HFFc6 (cell line): ENCODE measurements at regions not wholly inside any gene's neighbourhood (a gene's known extent, or its start where the extent isn't known, plus 50 kb on each side); places are given as distances from the start of the nearest gene placed in this dataset.

Source experiments
- DNase-seq: peaks from one replicate; pipeline ENCODE4 v3.0.0-alpha.2; 2018
- H3K27ac Mint-ChIP-seq: 2 replicates; pipeline ENCODE4 v1.8.0; 2020; ENCODE audit warnings: mild to moderate bottlenecking, mixed read lengths
- H3K27me3 Mint-ChIP-seq: 2 replicates; pipeline ENCODE4 v1.8.0; 2021; ENCODE audit warnings: mild to moderate bottlenecking, moderate library complexity, mixed read lengths; ENCODE audit not compliant: insufficient read depth
- H3K36me3 Mint-ChIP-seq: 2 replicates; pipeline ENCODE4 v1.8.0; 2021; ENCODE audit warnings: low read depth, mixed read lengths
- H3K4me1 Mint-ChIP-seq: 2 replicates; pipeline ENCODE4 v1.8.0; 2020; ENCODE audit warnings: low read depth, mixed read lengths
- H3K4me3 Mint-ChIP-seq: 2 replicates; pipeline ENCODE4 v1.8.0; 2020; ENCODE audit warnings: mild to moderate bottlenecking, moderate library complexity, mixed read lengths
- H3K9me3 Mint-ChIP-seq: 2 replicates; pipeline ENCODE4 v1.8.0; 2020; ENCODE audit warnings: mild to moderate bottlenecking, mixed read lengths
- TF ChIP-seq, protein P1 (sequence below): fragments of 200-600 bp; sonication (generic); IDR thresholded peaks from 2 replicates; pipeline ENCODE4 v1.5.0; 2021; ENCODE audit warnings: antibody characterized with exemption, mild to moderate bottlenecking

DNA sequence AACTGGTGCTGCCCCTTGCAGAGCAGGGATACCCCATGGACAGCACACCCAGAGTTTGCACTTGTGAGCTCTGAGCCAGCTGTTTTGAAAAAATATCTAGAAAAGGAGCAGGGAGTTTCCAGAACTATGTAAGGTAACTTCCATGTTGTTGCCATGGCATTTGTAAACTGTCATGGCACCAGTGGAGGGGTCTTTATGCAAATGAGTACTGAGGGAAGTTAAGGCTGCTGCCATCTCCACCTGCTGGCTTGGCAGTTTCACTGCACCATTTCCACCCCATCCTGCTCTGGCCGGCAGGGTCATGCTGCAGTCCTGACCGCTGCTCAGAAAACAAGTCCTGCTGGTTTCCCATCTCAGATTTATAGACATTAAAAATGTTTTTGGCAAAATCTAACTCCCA is 52.3 kb upstream of the SNTG2 start:
- no peak for DNase-seq
- TF ChIP-seq, protein P1, sequence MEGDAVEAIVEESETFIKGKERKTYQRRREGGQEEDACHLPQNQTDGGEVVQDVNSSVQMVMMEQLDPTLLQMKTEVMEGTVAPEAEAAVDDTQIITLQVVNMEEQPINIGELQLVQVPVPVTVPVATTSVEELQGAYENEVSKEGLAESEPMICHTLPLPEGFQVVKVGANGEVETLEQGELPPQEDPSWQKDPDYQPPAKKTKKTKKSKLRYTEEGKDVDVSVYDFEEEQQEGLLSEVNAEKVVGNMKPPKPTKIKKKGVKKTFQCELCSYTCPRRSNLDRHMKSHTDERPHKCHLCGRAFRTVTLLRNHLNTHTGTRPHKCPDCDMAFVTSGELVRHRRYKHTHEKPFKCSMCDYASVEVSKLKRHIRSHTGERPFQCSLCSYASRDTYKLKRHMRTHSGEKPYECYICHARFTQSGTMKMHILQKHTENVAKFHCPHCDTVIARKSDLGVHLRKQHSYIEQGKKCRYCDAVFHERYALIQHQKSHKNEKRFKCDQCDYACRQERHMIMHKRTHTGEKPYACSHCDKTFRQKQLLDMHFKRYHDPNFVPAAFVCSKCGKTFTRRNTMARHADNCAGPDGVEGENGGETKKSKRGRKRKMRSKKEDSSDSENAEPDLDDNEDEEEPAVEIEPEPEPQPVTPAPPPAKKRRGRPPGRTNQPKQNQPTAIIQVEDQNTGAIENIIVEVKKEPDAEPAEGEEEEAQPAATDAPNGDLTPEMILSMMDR = no peak; the same call in 1 of the 2 replicates
- Mint-ChIP-seq H3K27ac (no peak overlapping the region), H3K36me3 (no peaks in the 10 kb centered on the region), H3K4me3 (no peak overlapping the region), H3K4me1 (no peaks in the 10 kb centered on the region), H3K27me3 (peaks cover 2% of the 10 kb centered on the region; the same call in 1 of the 2 replicates), H3K9me3 (peaks cover 42% of the 10 kb centered on the region)

- H3K27ac Mint-ChIP-seq = no peak overlapping the region
- TF ChIP-seq, protein P1 = no peak
- H3K4me1 Mint-ChIP-seq = no peaks in the 10 kb centered on the region
- peaks cover 2% of the 10 kb centered on the region; the same call in 1 of the 2 replicates for H3K27me3 Mint-ChIP-seq
- no peak for DNase-seq
- no peaks in the 10 kb centered on the region for H3K36me3 Mint-ChIP-seq
- peaks cover 49% of the 10 kb centered on the region for H3K9me3 Mint-ChIP-seq
- H3K4me3 Mint-ChIP-seq = no peak overlapping the region
These were observed 53.6 kb upstream of the SNTG2 start for GRCh38 chr2:897091-897490.

DNA sequence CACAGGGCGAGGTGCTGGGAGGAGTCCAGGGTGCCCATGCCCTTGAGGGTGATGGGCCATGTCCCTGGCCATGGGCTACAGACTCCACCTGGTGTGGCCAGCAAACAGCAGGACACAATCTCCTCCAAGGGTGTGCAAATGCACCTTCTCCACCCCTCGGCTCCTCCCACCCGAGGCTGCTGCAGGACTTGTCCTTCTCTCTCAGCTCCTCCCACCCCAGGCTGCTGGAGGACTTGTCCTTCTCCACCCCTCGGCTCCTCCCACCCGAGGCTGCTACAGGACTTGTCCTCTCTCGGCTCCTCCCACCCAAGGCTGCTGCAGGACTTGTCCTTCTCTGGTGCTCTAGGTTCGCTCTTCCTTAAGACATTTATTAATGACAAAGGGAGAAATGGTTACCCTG is 57.3 kb upstream of the SNTG2 start:
- H3K27me3 Mint-ChIP-seq = peaks cover 2% of the 10 kb centered on the region; the same call in 1 of the 2 replicates
- TF ChIP-seq, protein P1 = no peak
- no peaks in the 10 kb centered on the region for H3K4me1 Mint-ChIP-seq
- H3K36me3 Mint-ChIP-seq = no peaks in the 10 kb centered on the region
- peaks cover 50% of the 10 kb centered on the region for H3K9me3 Mint-ChIP-seq
- H3K4me3 Mint-ChIP-seq = no peak overlapping the region
- DNase-seq = no peak
- H3K27ac Mint-ChIP-seq = no peak overlapping the region

GRCh38 chr2:892892-893291 is 57.8 kb upstream of the SNTG2 start:
- H3K27me3 Mint-ChIP-seq = peaks cover 5% of the 10 kb centered on the region
- no peaks in the 10 kb centered on the region for H3K4me1 Mint-ChIP-seq
- DNase-seq = no peak
- no peak overlapping the region for H3K4me3 Mint-ChIP-seq
- H3K9me3 Mint-ChIP-seq = peaks cover 48% of the 10 kb centered on the region
- H3K27ac Mint-ChIP-seq = no peak overlapping the region
- TF ChIP-seq, protein P1 = no peak
- no peaks in the 10 kb centered on the region for H3K36me3 Mint-ChIP-seq

DNA sequence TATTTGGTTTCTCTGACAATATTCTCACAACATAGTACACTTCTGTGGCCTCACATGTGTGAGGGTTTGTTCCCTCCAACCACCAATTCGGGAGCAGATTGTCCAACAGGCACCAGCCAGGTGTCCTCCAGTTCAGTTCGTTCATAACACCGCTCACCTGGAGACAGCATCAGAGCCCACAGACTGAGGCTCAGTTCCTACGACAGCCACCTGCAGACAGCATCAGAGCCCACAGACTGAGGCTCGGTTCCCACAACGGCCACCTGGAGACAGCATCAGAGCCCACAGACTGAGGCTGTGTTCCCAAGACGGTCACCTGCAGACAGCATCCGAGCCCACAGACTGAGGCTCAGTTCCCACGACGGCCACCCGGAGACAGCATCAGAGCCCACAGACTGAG is 58.2 kb upstream of the SNTG2 start:
- Mint-ChIP-seq H3K9me3 (peaks cover 46% of the 10 kb centered on the region), H3K4me3 (no peak overlapping the region), H3K4me1 (no peaks in the 10 kb centered on the region), H3K27ac (no peak overlapping the region), H3K36me3 (no peaks in the 10 kb centered on the region), H3K27me3 (peaks cover 6% of the 10 kb centered on the region)
- no peak for DNase-seq
- TF ChIP-seq, protein P1 = no peak

DNA sequence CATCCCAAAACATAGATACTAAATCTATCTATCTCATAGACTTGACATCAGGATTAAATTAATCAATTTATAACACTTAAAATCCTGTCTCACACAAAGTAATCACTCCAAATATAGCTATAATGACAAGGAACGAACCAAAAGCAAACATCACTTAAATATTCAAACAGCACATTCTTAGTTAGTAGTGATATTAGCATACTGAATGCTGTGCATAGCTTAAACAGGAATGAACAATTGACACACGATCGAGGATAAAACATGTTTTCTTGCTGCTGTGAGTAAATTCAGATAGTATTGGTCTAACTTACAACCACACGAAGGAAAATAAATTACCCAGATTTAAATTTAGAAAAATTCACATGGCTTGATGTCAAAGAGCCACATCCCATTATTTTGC is 58.9 kb upstream of the SNTG2 start:
- no peak overlapping the region for H3K27ac Mint-ChIP-seq
- peaks cover 44% of the 10 kb centered on the region for H3K9me3 Mint-ChIP-seq
- no peaks in the 10 kb centered on the region for H3K4me1 Mint-ChIP-seq
- DNase-seq = no peak
- H3K4me3 Mint-ChIP-seq = no peak overlapping the region
- TF ChIP-seq, protein P1 = no peak
- H3K27me3 Mint-ChIP-seq = peaks cover 8% of the 10 kb centered on the region
- no peaks in the 10 kb centered on the region for H3K36me3 Mint-ChIP-seq
